ENCODE measurements at regions not wholly inside any gene's neighbourhood (a gene's known extent, or its start where the extent isn't known, plus 50 kb on each side); places are given as distances from the start of the nearest gene placed in this dataset.

DNA sequence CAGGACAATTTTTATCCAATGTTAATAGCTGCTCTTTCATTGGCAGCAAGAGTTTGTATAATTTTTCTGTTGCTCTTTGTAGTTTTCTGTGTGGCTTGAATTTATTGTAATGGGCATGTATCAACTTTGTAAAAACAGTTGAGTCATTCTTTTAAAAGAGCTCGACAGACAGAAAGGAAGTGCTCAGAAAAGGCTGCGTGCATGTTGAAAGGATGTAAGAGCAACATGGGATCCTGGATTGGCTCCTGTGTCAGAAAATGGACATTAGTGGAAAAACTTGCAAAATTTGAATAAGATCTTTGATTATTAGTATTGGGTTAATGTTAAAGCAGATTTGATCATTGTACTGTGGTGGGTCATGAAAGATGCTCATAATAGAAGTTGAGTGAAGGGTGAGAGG, 93.3 kb upstream of the CDC42EP3 start:
- H3K4me3 ChIP-seq (ENCODE audit: low read depth in 2 of 2, low read length in 2 of 2): no peak overlapping the region
- intact Hi-C loops (cut with micrococcal nuclease; ENCODE audit: unreplicated experiment): no loop called here
- H3K27ac ChIP-seq (ENCODE audit: low read length): no peak overlapping the region
- no peaks in the 10 kb centered on the region for H3K9me3 ChIP-seq (ENCODE audit: control insufficient read depth, insufficient read depth, low read depth, low read length)
- TF ChIP-seq POLR2AphosphoS5 (IDR thresholded peaks at IDR 0.05; ENCODE audit: low read depth, low read length) (no peak), SIN3A (IDR thresholded peaks at IDR 0.05; ENCODE audit: borderline replicate concordance, insufficient read depth, low read depth, low read length) (no peak), CTCF (IDR thresholded peaks at IDR 0.05) (no peak), TCF7L2 (IDR thresholded peaks at IDR 0.05; ENCODE audit: low read depth, low read length) (no peak)
- TF ChIP-seq, protein P1, sequence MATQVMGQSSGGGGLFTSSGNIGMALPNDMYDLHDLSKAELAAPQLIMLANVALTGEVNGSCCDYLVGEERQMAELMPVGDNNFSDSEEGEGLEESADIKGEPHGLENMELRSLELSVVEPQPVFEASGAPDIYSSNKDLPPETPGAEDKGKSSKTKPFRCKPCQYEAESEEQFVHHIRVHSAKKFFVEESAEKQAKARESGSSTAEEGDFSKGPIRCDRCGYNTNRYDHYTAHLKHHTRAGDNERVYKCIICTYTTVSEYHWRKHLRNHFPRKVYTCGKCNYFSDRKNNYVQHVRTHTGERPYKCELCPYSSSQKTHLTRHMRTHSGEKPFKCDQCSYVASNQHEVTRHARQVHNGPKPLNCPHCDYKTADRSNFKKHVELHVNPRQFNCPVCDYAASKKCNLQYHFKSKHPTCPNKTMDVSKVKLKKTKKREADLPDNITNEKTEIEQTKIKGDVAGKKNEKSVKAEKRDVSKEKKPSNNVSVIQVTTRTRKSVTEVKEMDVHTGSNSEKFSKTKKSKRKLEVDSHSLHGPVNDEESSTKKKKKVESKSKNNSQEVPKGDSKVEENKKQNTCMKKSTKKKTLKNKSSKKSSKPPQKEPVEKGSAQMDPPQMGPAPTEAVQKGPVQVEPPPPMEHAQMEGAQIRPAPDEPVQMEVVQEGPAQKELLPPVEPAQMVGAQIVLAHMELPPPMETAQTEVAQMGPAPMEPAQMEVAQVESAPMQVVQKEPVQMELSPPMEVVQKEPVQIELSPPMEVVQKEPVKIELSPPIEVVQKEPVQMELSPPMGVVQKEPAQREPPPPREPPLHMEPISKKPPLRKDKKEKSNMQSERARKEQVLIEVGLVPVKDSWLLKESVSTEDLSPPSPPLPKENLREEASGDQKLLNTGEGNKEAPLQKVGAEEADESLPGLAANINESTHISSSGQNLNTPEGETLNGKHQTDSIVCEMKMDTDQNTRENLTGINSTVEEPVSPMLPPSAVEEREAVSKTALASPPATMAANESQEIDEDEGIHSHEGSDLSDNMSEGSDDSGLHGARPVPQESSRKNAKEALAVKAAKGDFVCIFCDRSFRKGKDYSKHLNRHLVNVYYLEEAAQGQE (IDR thresholded peaks at IDR 0.05; ENCODE audit: insufficient read depth in 1 of 2, low read depth in 2 of 2, low read length in 1 of 2): no peak
- H3K4me1 ChIP-seq (ENCODE audit: control insufficient read depth, insufficient read depth, low read length): no peaks in the 10 kb centered on the region
- POLR2A ChIA-PET: no interaction called here
- in situ Hi-C loops (cut with HindIII; ENCODE audit: low pct_unique_long_range_greater_than_20kb, low sequenced_read_pairs): no loop called here
- DNase-seq (ENCODE audit: low read depth, low spot score): no peak
- no peaks in the 10 kb centered on the region for H3K36me3 ChIP-seq (ENCODE audit: control insufficient read depth, insufficient read depth, low read length)
- no TSS peak for BruUV-seq (replicated peaks)
- no peak for ATAC-seq
- CTCF ChIA-PET: no interaction called here
- no peaks in the 10 kb centered on the region; the same call in 1 of the 2 replicates for H3K27me3 ChIP-seq (ENCODE audit: control insufficient read depth, insufficient read depth, low read length)

- Histone ChIP-seq H3K4me3 (ENCODE audit: low read depth in 2 of 2, low read length in 2 of 2) (no peak overlapping the region), H3K36me3 (ENCODE audit: control insufficient read depth, insufficient read depth, low read length) (no peaks in the 10 kb centered on the region), H3K27me3 (ENCODE audit: control insufficient read depth, insufficient read depth, low read length) (no peaks in the 10 kb centered on the region; the same call in 1 of the 2 replicates), H3K4me1 (ENCODE audit: control insufficient read depth, insufficient read depth, low read length) (no peaks in the 10 kb centered on the region), H3K9me3 (ENCODE audit: control insufficient read depth, insufficient read depth, low read depth, low read length) (no peaks in the 10 kb centered on the region), H3K27ac (ENCODE audit: low read length) (no peak overlapping the region)
- ATAC-seq (no peak), DNase-seq (ENCODE audit: low read depth, low spot score) (no peak)
- ChIA-PET POLR2A (no interaction called here), CTCF (no interaction called here)
- no peak for TF ChIP-seq TCF7L2 (IDR thresholded peaks at IDR 0.05; ENCODE audit: low read depth, low read length)
- TF ChIP-seq, protein P1 (IDR thresholded peaks at IDR 0.05; ENCODE audit: insufficient read depth in 1 of 2, low read depth in 2 of 2, low read length in 1 of 2): no peak
- no peak for TF ChIP-seq POLR2AphosphoS5 (IDR thresholded peaks at IDR 0.05; ENCODE audit: low read depth, low read length)
- no peak for TF ChIP-seq CTCF (IDR thresholded peaks at IDR 0.05)
- no peak for TF ChIP-seq SIN3A (IDR thresholded peaks at IDR 0.05; ENCODE audit: borderline replicate concordance, insufficient read depth, low read depth, low read length)
- in situ Hi-C loops (cut with HindIII; ENCODE audit: low pct_unique_long_range_greater_than_20kb, low sequenced_read_pairs) (no loop called here), intact Hi-C loops (cut with micrococcal nuclease; ENCODE audit: unreplicated experiment) (no loop called here)
- BruUV-seq (replicated peaks): no TSS peak
Observed at GRCh38 chr2:37766106-37766505, 94.7 kb upstream of the CDC42EP3 start.
